Stimulated activated CD8-positive, alpha-beta memory T cell treated with anti-CD3 and anti-CD28 coated beads, Interleukin-15, amount 100 ng/mL, for 48 hours (primary cell): ENCODE measurements at regions not wholly inside any gene's neighbourhood (a gene's known extent, or its start where the extent isn't known, plus 50 kb on each side); places are given as distances from the start of the nearest gene placed in this dataset.

Experiments used
- DNase-seq, 2 donors: peaks; one replicate each; pipeline ENCODE4 v3.0.0-alpha.2; 2020; ENCODE audit warnings: low read depth in 2 of 2

- DNase-seq = no peak
Observed at GRCh38 chr6:105991561-105992314, 94.4 kb upstream of the PRDM1 start.

- DNase-seq = no peak
Observed at GRCh38 chr6:105990151-105990550, 96.0 kb upstream of the PRDM1 start.

- DNase-seq = no peak
Observed at GRCh38 chr6:105988812-105989577, 97.1 kb upstream of the PRDM1 start.

- DNase-seq = no peak
Observed at GRCh38 chr6:105988321-105988720, 97.8 kb upstream of the PRDM1 start.

- no peak for DNase-seq
Observed at GRCh38 chr6:105987516-105987915, 98.6 kb upstream of the PRDM1 start.

- no peak for DNase-seq
Observed at GRCh38 chr6:105986998-105987397, 99.1 kb upstream of the PRDM1 start.

GRCh38 chr6:105985816-105986632 lies 100.1 kb upstream of the PRDM1 start:
- no peak for DNase-seq

GRCh38 chr6:105985098-105985815 lies 100.9 kb upstream of the PRDM1 start:
- DNase-seq = no peak

GRCh38 chr6:105983763-105984162 lies 102.4 kb upstream of the PRDM1 start:
- no peak for DNase-seq

GRCh38 chr6:105982761-105983540 lies 103.2 kb upstream of the PRDM1 start:
- no peak for DNase-seq

- no peak for DNase-seq
Observed at GRCh38 chr6:105981888-105982358, 104.2 kb upstream of the PRDM1 start.

- no peak for DNase-seq
Observed at GRCh38 chr6:105981002-105981887, 104.9 kb upstream of the PRDM1 start.

GRCh38 chr6:105978974-105979373 lies 107.2 kb upstream of the PRDM1 start:
- no peak for DNase-seq

GRCh38 chr6:105977934-105978504 lies 108.1 kb upstream of the PRDM1 start:
- DNase-seq = no peak

GRCh38 chr6:105974986-105975385 lies 111.2 kb upstream of the PRDM1 start:
- no peak for DNase-seq

- no peak for DNase-seq
Observed at GRCh38 chr6:105972440-105972839, 113.7 kb upstream of the PRDM1 start.

- no peak for DNase-seq
Observed at GRCh38 chr6:105968603-105969333, 117.4 kb upstream of the PRDM1 start.

- no peak for DNase-seq
Observed at GRCh38 chr6:105967917-105968602, 118.1 kb upstream of the PRDM1 start.
